GM12878 (cell line): ENCODE measurements at regions not wholly inside any gene's neighbourhood (a gene's known extent, or its start where the extent isn't known, plus 50 kb on each side); places are given as distances from the start of the nearest gene placed in this dataset.

Source experiments
- ATAC-seq: fragments of 200-7000 bp; cut with Tn5 transposase; 3 replicates; pipeline ENCODE4 v1.9.1; 2020; ENCODE audit warnings: mild to moderate bottlenecking, moderate library complexity
- BruUV-seq: library from RNA; stranded (reverse); fragments of 400-500 nt; replicated peaks from 2 replicates; lab custom pipeline; 2021; lab: Mats Ljungman, UMichigan
- CTCF ChIA-PET: fragments of 300-600 bp; sonication (Branson Sonifier 250); formaldehyde crosslinking; extraction: SDS; loops from one replicate; lab custom pipeline; 2021; ENCODE audit warnings: inconsistent platforms; lab: Yijun Ruan, JAX
- POLR2A ChIA-PET: fragments of 350-600 bp; formaldehyde crosslinking; extraction: SDS; loops from one replicate; lab custom pipeline; 2021; ENCODE audit warnings: inconsistent platforms; lab: Charles Lee
- RAD21 ChIA-PET: fragments of 300-600 bp; sonication (Branson Sonifier 250); formaldehyde crosslinking; loops from one replicate; lab custom pipeline; 2023; ENCODE audit warnings: antibody characterized with exemption; ENCODE audit not compliant: unreplicated experiment; lab: Charles Lee
- SMC1A ChIA-PET: fragments of 300-600 bp; sonication (Branson Sonifier 250); formaldehyde crosslinking; loops from one replicate; lab custom pipeline; 2023; ENCODE audit not compliant: unreplicated experiment, uncharacterized antibody; lab: Charles Lee
- DNase-seq: peaks from one replicate; pipeline ENCODE4 v3.0.0-alpha.2; 2011; ENCODE audit warnings: low read depth, low spot score
- FAIRE-seq: peaks from 3 replicates; lab custom pipeline; 2011; peaks lifted over from hg19 to GRCh38; lab: Jason Lieb, UNC
- H2AFZ ChIP-seq: 2 replicates; pipeline ENCODE4 v1.6.0; 2011; ENCODE audit warnings: low read depth, low read length, control low read depth; ENCODE audit not compliant: control insufficient read depth
- H3K27ac ChIP-seq: 2 replicates; pipeline ENCODE4 v1.5.1; 2011; ENCODE audit warnings: control low read depth; ENCODE audit not compliant: control insufficient read depth, insufficient read depth
- H3K27me3 ChIP-seq, 2 experiments: replicated peaks in 1 of 2; 2 replicates each; pipeline versions ENCODE4 v1.6.0 to v1.6.1; 2011; ENCODE audit warnings: low read length in 1 of 2; ENCODE audit not compliant: control insufficient read depth in 2 of 2, insufficient read depth in 2 of 2
- H3K36me3 ChIP-seq, 2 experiments: 2 replicates each; pipeline ENCODE4 v1.5.1; 2011; ENCODE audit warnings: low read length in 1 of 2; ENCODE audit not compliant: control insufficient read depth in 2 of 2, insufficient read depth in 2 of 2
- H3K4me1 ChIP-seq: 2 replicates; pipeline ENCODE4 v1.6.1; 2011; ENCODE audit warnings: mild to moderate bottlenecking, low read length, moderate library complexity, mixed read lengths; ENCODE audit not compliant: control insufficient read depth, insufficient read depth
- H3K4me2 ChIP-seq: 2 replicates; pipeline ENCODE4 v1.6.0; 2011; ENCODE audit warnings: control low read depth; ENCODE audit not compliant: control insufficient read depth, insufficient read depth
- H3K4me3 ChIP-seq: fragments of 200-600 bp; sonication (generic); 2 replicates; pipeline ENCODE4 v1.5.1; 2016
- H3K79me2 ChIP-seq: 2 replicates; pipeline ENCODE4 v1.6.0; 2011; ENCODE audit warnings: low read length; ENCODE audit not compliant: control insufficient read depth, insufficient read depth
- H3K9ac ChIP-seq: 2 replicates; pipeline ENCODE4 v1.8.0; 2011; ENCODE audit warnings: low read length, control low read depth, mixed read lengths; ENCODE audit not compliant: control insufficient read depth, insufficient read depth
- H3K9me3 ChIP-seq: replicated peaks from 3 replicates; pipeline ENCODE4 v1.5.1; 2011; ENCODE audit warnings: mild to moderate bottlenecking, low read length; ENCODE audit not compliant: control insufficient read depth, insufficient read depth
- H4K20me1 ChIP-seq: 2 replicates; pipeline ENCODE4 v1.6.0; 2011; ENCODE audit not compliant: control insufficient read depth, insufficient read depth
- BCL11A ChIP-seq: IDR thresholded peaks from 2 replicates; pipeline ENCODE4 v1.6.1; 2011; ENCODE audit warnings: low read depth, low read length
- BCLAF1 ChIP-seq: fragments of 450-650 bp; IDR thresholded peaks from 2 replicates; pipeline ENCODE4 v1.6.1; 2017; ENCODE audit warnings: antibody characterized with exemption, mild to moderate bottlenecking, moderate library complexity
- BHLHE40 ChIP-seq, 2 experiments: fragments of 450-650 bp in 1 of 2; IDR thresholded peaks; 2 replicates each; pipeline ENCODE4 v1.6.1; 2011 to 2017; ENCODE audit warnings: low read depth in 2 of 2, borderline replicate concordance in 1 of 2, improper control_type of control experiment in 1 of 2, low read length in 1 of 2, mild to moderate bottlenecking in 1 of 2
- CBFB ChIP-seq: IDR thresholded peaks from 2 replicates; pipeline ENCODE4 v1.6.1; 2016; ENCODE audit warnings: antibody characterized with exemption, low read depth
- CEBPB ChIP-seq, 2 experiments: fragments of 150-350 bp in 1 of 2; IDR thresholded peaks; 2 replicates each; pipeline ENCODE4 v1.6.1; 2012 to 2014; ENCODE audit warnings: low read depth in 2 of 2, low read length in 2 of 2, borderline replicate concordance in 1 of 2, inconsistent platforms in 1 of 2
- E2F4 ChIP-seq: IDR thresholded peaks from 2 replicates; pipeline ENCODE4 v1.6.1; 2012; ENCODE audit warnings: low read depth, low read length, improper control_type of control experiment
- EZH2 ChIP-seq: IDR thresholded peaks from 2 replicates; pipeline ENCODE4 v1.6.1; 2012; ENCODE audit warnings: low read depth, mild to moderate bottlenecking, control low read depth, inconsistent platforms, low read length, borderline replicate concordance; ENCODE audit not compliant: control insufficient read depth
- KLF5 ChIP-seq: fragments of 450-650 bp; IDR thresholded peaks from 2 replicates; pipeline ENCODE4 v1.6.1; 2014; ENCODE audit warnings: mild to moderate bottlenecking; ENCODE audit not compliant: partially characterized antibody
- NKRF ChIP-seq: fragments of 450-650 bp; conservative IDR thresholded peaks from 2 replicates; pipeline ENCODE4 v1.6.1; 2017; ENCODE audit warnings: mild to moderate bottlenecking, moderate library complexity
- RAD21 ChIP-seq: IDR thresholded peaks from 2 replicates; pipeline ENCODE4 v1.6.1; 2011; ENCODE audit warnings: mild to moderate bottlenecking, low read depth, low read length, moderate library complexity; ENCODE audit not compliant: insufficient read depth
- SP1 ChIP-seq: IDR thresholded peaks from one replicate; pipeline ENCODE4 v1.6.1; 2011; ENCODE audit warnings: low read depth, low read length
- SUPT20H ChIP-seq: IDR thresholded peaks from 2 replicates; pipeline ENCODE4 v1.6.1; 2011; ENCODE audit warnings: low read depth, mild to moderate bottlenecking, low read length, moderate library complexity, borderline replicate concordance; ENCODE audit not compliant: control insufficient read depth
- ZBTB33 ChIP-seq: fragments of 450-650 bp; IDR thresholded peaks from 2 replicates; pipeline ENCODE4 v1.6.1; 2017; ENCODE audit warnings: mild to moderate bottlenecking
- ZNF274 ChIP-seq: IDR thresholded peaks from one replicate; pipeline ENCODE4 v1.8.0; 2011; ENCODE audit not compliant: insufficient read length, insufficient read depth
- WGBS: methylation state at CpG from one replicate; pipeline ENCODE4 v1.1.6; 2016; ENCODE audit warnings: low lambda C conversion rate; ENCODE audit not compliant: insufficient replicate concordance, insufficient coverage; ENCODE audit errors: missing lambda C conversion rate; 5-methylcytosine and 5-hydroxymethylcytosine counted together
- in situ Hi-C: fragments of 300-500 bp; cut with MboI; formaldehyde crosslinking; loops from 9 replicates; pipeline ENCODE4 v1.14.3; 2018; ENCODE audit warnings: mixed read lengths
- intact Hi-C: fragments of 100-400 bp; cut with micrococcal nuclease; formaldehyde crosslinking; loops from one replicate; pipeline ENCODE4 v1.14.2; 2022; ENCODE audit not compliant: unreplicated experiment

GRCh38 chr3:106819440-106819839 is 557.8 kb upstream of the CCDC54 start:
- Histone ChIP-seq H3K4me2 (no peak overlapping the region), H3K27ac (no peak overlapping the region), H2AFZ (no peak overlapping the region), H3K4me1 (no peaks in the 10 kb centered on the region), H3K36me3 (no peaks in the 10 kb centered on the region), H3K79me2 (no peaks in the 10 kb centered on the region), H4K20me1 (no peaks in the 10 kb centered on the region), H3K9me3 (no peaks in the 10 kb centered on the region), H3K4me3 (no peak overlapping the region), H3K27me3 (no peaks in the 10 kb centered on the region), H3K9ac (no peak overlapping the region)
- FAIRE-seq (no peak), ATAC-seq (no peak), DNase-seq (no peak)
- 0% methylated on average over 1 of the region's 1 CpG for WGBS
- CTCF ChIA-PET = no interaction called here
- RAD21 ChIA-PET = no interaction called here
- intact Hi-C loops (no loop called here), in situ Hi-C loops (no loop called here)
- SMC1A ChIA-PET = no interaction called here
- POLR2A ChIA-PET = no interaction called here
- BruUV-seq = no TSS peak
- TF ChIP-seq RAD21 = no peak
- TF ChIP-seq ZBTB33 = no peak
- no peak for TF ChIP-seq KLF5
- no peak for TF ChIP-seq E2F4
- no peak for TF ChIP-seq ZNF274
- no peak for TF ChIP-seq CEBPB (IDR thresholded peaks at IDR 0.05; ENCODE audit: borderline replicate concordance in 1 of 2, low read depth in 2 of 2, low read length in 2 of 2)
- no peak for TF ChIP-seq BHLHE40 (IDR thresholded peaks at IDR 0.05; ENCODE audit: borderline replicate concordance in 1 of 2, low read depth in 2 of 2, low read length in 1 of 2)
- TF ChIP-seq BCL11A = no peak
- no peak for TF ChIP-seq SP1
- TF ChIP-seq EZH2 = no peak
- no peak for TF ChIP-seq NKRF
- TF ChIP-seq SUPT20H = no peak
- no peak for TF ChIP-seq BCLAF1
- no peak for TF ChIP-seq CBFB
